ENCODE measurements at regions not wholly inside any gene's neighbourhood (a gene's known extent, or its start where the extent isn't known, plus 50 kb on each side); places are given as distances from the start of the nearest gene placed in this dataset.

GRCh38 chr12:114122016-114122415, 155.9 kb upstream of the RBM19 start:
- no peaks in the 10 kb centered on the region for H3K4me1 ChIP-seq

GRCh38 chr12:114119316-114119715, 153.2 kb upstream of the RBM19 start:
- TF ChIP-seq CTCF (IDR thresholded peaks at IDR 0.05; ENCODE audit: low read depth, low read length), result no peak
- H3K4me1 ChIP-seq, result no peaks in the 10 kb centered on the region
- H3K27me3 ChIP-seq, result peaks cover 6% of the 10 kb centered on the region; the same call in 1 of the 2 replicates
- H3K36me3 ChIP-seq, result no peaks in the 10 kb centered on the region
- no peak for DNase-seq
- H3K9me3 ChIP-seq, result no peaks in the 10 kb centered on the region
- no peak overlapping the region for H3K4me3 ChIP-seq (ENCODE audit: low read depth, low read length)

More at GRCh38 chr12:114122016-114122415, 155.9 kb upstream of the RBM19 start:
- Histone ChIP-seq H3K27me3 (peaks cover 2% of the 10 kb centered on the region; the same call in 1 of the 2 replicates), H3K9me3 (no peaks in the 10 kb centered on the region), H3K36me3 (no peaks in the 10 kb centered on the region), H3K4me3 (ENCODE audit: low read depth, low read length) (no peak overlapping the region)
- no peak for DNase-seq
- TF ChIP-seq CTCF (IDR thresholded peaks at IDR 0.05; ENCODE audit: low read depth, low read length), result no peak

- H3K4me1 ChIP-seq, result no peaks in the 10 kb centered on the region
- no peak overlapping the region for H3K4me3 ChIP-seq (ENCODE audit: low read depth, low read length)
- peaks cover 9% of the 10 kb centered on the region; the same call in 1 of the 2 replicates for H3K27me3 ChIP-seq
- H3K9me3 ChIP-seq, result no peaks in the 10 kb centered on the region
- TF ChIP-seq CTCF (IDR thresholded peaks at IDR 0.05; ENCODE audit: low read depth, low read length), result no peak
- no peaks in the 10 kb centered on the region for H3K36me3 ChIP-seq
- DNase-seq, result no peak
Observed at GRCh38 chr12:114096461-114096860, 130.3 kb upstream of the RBM19 start.

GRCh38 chr12:114093520-114093919, 127.4 kb upstream of the RBM19 start:
- Histone ChIP-seq H3K36me3 (no peaks in the 10 kb centered on the region), H3K9me3 (no peaks in the 10 kb centered on the region), H3K4me1 (no peaks in the 10 kb centered on the region), H3K4me3 (ENCODE audit: low read depth, low read length) (no peak overlapping the region), H3K27me3 (peaks cover 9% of the 10 kb centered on the region; the same call in 1 of the 2 replicates)
- DNase-seq, result no peak
- no peak for TF ChIP-seq CTCF (IDR thresholded peaks at IDR 0.05; ENCODE audit: low read depth, low read length)

GRCh38 chr12:114092981-114093380, 126.9 kb upstream of the RBM19 start:
- Histone ChIP-seq H3K4me3 (ENCODE audit: low read depth, low read length) (no peak overlapping the region), H3K4me1 (no peaks in the 10 kb centered on the region), H3K36me3 (no peaks in the 10 kb centered on the region), H3K27me3 (peaks cover 9% of the 10 kb centered on the region; the same call in 1 of the 2 replicates), H3K9me3 (no peaks in the 10 kb centered on the region)
- no peak for DNase-seq
- TF ChIP-seq CTCF (IDR thresholded peaks at IDR 0.05; ENCODE audit: low read depth, low read length), result no peak

- Histone ChIP-seq H3K36me3 (no peaks in the 10 kb centered on the region), H3K27me3 (peaks cover 9% of the 10 kb centered on the region; the same call in 1 of the 2 replicates), H3K4me1 (no peaks in the 10 kb centered on the region), H3K4me3 (ENCODE audit: low read depth, low read length) (no peak overlapping the region), H3K9me3 (no peaks in the 10 kb centered on the region)
- no peak for DNase-seq
- TF ChIP-seq CTCF (IDR thresholded peaks at IDR 0.05; ENCODE audit: low read depth, low read length), result no peak
Observed at GRCh38 chr12:114090211-114090610, 124.1 kb upstream of the RBM19 start.

Measured in BE2C (cell line).